ENCODE measurements at regions not wholly inside any gene's neighbourhood (a gene's known extent, or its start where the extent isn't known, plus 50 kb on each side); places are given as distances from the start of the nearest gene placed in this dataset. TPM values are rescaled to one million over a fixed set of nuclear protein-coding genes. Genes with fewer than 3 reads are reported as not detected.
"Not testable (repeated sequence)": the region's sequence is repeated elsewhere in the genome, so short reads cannot be mapped to it uniquely, and the experiment has no call there.

GRCh38 chr14:25814622-25815021 lies 764.7 kb upstream of the STXBP6 start:
- FAIRE-seq: not testable (repeated sequence)

GRCh38 chr14:25803386-25804018 lies 753.6 kb upstream of the STXBP6 start:
- FAIRE-seq (no peak), DNase-seq (ENCODE audit: low spot score in 2 of 2) (no peak)

More at GRCh38 chr14:25814622-25815021, 764.7 kb upstream of the STXBP6 start:
- not testable (repeated sequence) for DNase-seq (ENCODE audit: low spot score in 2 of 2)

DNA sequence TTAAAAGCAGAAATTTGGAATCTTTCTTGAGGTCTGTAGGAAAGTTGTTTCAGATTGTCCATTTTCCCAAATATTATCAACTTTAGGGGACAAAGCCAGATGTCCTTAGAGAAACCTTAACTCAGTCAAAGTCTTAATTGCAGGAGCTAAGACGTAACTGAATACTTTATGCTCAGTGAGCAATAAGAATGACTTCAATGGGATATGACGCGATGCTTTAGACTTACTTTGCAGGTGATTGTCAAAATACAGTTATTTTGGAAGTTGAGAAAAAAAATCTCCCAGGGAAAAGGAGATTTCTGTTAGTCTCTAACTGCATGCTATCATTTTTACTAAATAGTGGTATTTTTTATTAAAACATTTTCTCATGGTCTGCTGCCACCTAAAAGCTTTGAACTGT lies 750.9 kb upstream of the STXBP6 start:
- DNase-seq (ENCODE audit: low spot score in 2 of 2): no peak
- FAIRE-seq: no peak

GRCh38 chr14:25788252-25788651 lies 738.3 kb upstream of the STXBP6 start:
- DNase-seq (ENCODE audit: low spot score in 2 of 2) (no peak), FAIRE-seq (no peak)

GRCh38 chr14:25765909-25766308 lies 716.0 kb upstream of the STXBP6 start:
- DNase-seq (ENCODE audit: low spot score in 2 of 2): no peak
- no peak for FAIRE-seq

DNA sequence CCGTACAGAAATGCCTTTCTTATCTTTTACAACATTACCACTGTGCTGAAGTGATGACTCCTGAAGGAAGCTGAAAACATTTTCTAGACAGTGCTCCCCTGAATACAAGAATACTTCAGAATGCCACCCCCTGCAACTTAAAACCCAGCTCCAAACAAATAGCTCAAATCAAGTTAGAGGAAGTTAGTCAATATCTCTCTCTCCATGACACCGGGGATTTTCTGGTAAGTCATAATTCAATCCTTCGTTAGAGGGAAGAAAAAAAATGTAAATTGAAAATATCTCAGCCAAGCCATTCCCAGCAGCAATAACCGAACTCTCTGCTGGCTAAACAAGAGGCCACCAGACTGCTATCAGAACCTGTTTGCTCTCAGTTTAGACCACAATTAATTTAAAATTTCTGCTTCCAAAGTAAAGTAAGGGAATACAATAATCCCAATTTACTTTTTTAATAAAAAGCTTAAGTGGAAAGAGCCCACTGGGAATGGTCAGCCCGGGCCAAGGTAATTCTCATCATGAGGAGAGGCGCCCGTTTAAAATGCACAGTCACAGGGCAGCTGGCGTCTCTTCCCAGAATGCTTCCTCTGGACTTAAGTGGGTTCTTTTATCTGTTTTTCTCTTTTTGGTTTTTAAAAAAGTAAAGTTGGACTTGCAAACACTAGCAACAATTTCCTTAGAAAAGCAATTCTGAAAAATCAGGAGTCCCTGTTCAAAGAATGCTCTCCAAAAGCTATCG lies 710.1 kb upstream of the STXBP6 start:
- DNase-seq (ENCODE audit: low spot score in 2 of 2) (no peak), FAIRE-seq (no peak)

- no peak for FAIRE-seq
These were observed 709.3 kb upstream of the STXBP6 start for GRCh38 chr14:25759256-25759655.

GRCh38 chr14:25757364-25757763 lies 707.4 kb upstream of the STXBP6 start:
- FAIRE-seq (no peak), DNase-seq (ENCODE audit: low spot score in 2 of 2) (no peak)

More at GRCh38 chr14:25759256-25759655, 709.3 kb upstream of the STXBP6 start:
- no peak for DNase-seq (ENCODE audit: low spot score in 2 of 2)

- DNase-seq (ENCODE audit: low spot score in 2 of 2) (no peak), FAIRE-seq (no peak)
These were observed 706.9 kb upstream of the STXBP6 start for GRCh38 chr14:25756876-25757275.

DNA sequence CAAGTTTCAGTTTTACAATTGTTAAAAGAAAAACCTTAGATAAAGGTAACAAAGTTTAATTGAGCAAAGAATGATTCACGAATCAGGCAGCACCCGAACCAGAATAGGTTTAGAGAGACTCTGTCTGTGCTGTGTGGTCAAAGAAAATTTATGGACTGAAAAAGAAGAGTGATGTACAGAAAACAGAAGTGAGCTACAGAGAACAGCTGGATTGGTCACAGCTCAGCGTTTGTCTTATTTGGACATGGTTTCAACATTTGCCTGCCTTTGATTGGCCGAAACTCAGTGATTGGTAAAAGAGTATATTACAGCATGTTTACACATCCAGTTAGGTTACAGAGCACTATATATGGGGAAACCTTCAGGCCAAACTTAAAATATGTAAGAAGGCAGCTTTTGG lies 703.2 kb upstream of the STXBP6 start:
- DNase-seq (ENCODE audit: low spot score in 2 of 2) (no peak), FAIRE-seq (no peak)

GRCh38 chr14:25750436-25750835 lies 700.5 kb upstream of the STXBP6 start:
- DNase-seq (ENCODE audit: low spot score in 2 of 2) (no peak), FAIRE-seq (no peak)

Small RNA genes in the stretch of these regions (small RNA-seq; reads per million reads assigned to genes)
- gene RF00440: not detected

Data from frontal cortex (tissue), 4 donors.